K562 (cell line): ENCODE measurements at regions not wholly inside any gene's neighbourhood (a gene's known extent, or its start where the extent isn't known, plus 50 kb on each side); places are given as distances from the start of the nearest gene placed in this dataset.

ENCODE experiments used
- ATAC-seq: fragments of 200-7000 bp; cut with Tn5 transposase; 3 replicates; pipeline ENCODE4 v1.9.1; 2020; ENCODE audit warnings: moderate library complexity
- BruUV-seq: library from RNA; stranded (reverse); fragments of 400-500 nt; replicated peaks from 2 replicates; lab custom pipeline; 2021; lab: Mats Ljungman, UMichigan
- CTCF ChIA-PET: fragments of 300-600 bp; formaldehyde crosslinking; extraction: SDS; loops from one replicate; lab custom pipeline; 2021; ENCODE audit warnings: low intra/inter-chr PET ratio; lab: Yijun Ruan, JAX
- POLR2A ChIA-PET: fragments of 300-600, 350-650 bp; sonication (Branson Sonifier 250); formaldehyde crosslinking; extraction: SDS; loops from one replicate; lab custom pipeline; 2021; ENCODE audit warnings: antibody characterized with exemption, inconsistent platforms; lab: Yijun Ruan, JAX
- DNase-seq, 4 experiments: peaks; one replicate each; pipeline versions ENCODE4 v3.0.0 to v3.0.0-alpha.2; 2011 to 2018; ENCODE audit warnings: low spot score in 3 of 4, mixed read lengths in 3 of 4; ENCODE audit errors: extremely low read depth in 1 of 4
- FAIRE-seq: peaks from 2 replicates; lab custom pipeline; 2011; peaks lifted over from hg19 to GRCh38; lab: Jason Lieb, UNC
- H2AFZ ChIP-seq: 2 replicates; pipeline ENCODE4 v1.6.0; 2011; ENCODE audit warnings: low read depth, low read length, control low read depth, inconsistent platforms
- H3K27ac ChIP-seq: fragments of 200-600 bp; 3 replicates; pipeline ENCODE4 v1.8.0; 2011; ENCODE audit warnings: low read depth, mild to moderate bottlenecking, control low read depth, inconsistent platforms, low read length, moderate library complexity, mixed read lengths; ENCODE audit errors: extremely low read depth
- H3K27me3 ChIP-seq, 2 experiments: fragments of 300-600 bp in 1 of 2; 2 replicates in 1 of 2; 3 replicates in 1 of 2; pipeline versions ENCODE4 v1.6.0 to v1.8.0; 2011; ENCODE audit warnings: inconsistent platforms in 2 of 2, low read length in 2 of 2, mild to moderate bottlenecking in 1 of 2, mixed read lengths in 1 of 2, moderate library complexity in 1 of 2; ENCODE audit not compliant: control insufficient read depth in 2 of 2, insufficient read depth in 2 of 2
- H3K36me3 ChIP-seq: fragments of 300-600 bp; 3 replicates; pipeline ENCODE4 v1.8.0; 2011; ENCODE audit warnings: mild to moderate bottlenecking, low read length, inconsistent platforms; ENCODE audit not compliant: control insufficient read depth, insufficient read depth
- H3K4me1 ChIP-seq, 2 experiments: fragments of 200-600 bp in 1 of 2; replicated peaks in 1 of 2; 2 replicates in 1 of 2; 3 replicates in 1 of 2; pipeline versions ENCODE4 v1.5.1 to v1.8.0; 2011; ENCODE audit warnings: inconsistent platforms in 2 of 2, low read length in 2 of 2, mild to moderate bottlenecking in 1 of 2, mixed read lengths in 1 of 2, moderate library complexity in 1 of 2; ENCODE audit not compliant: control insufficient read depth in 2 of 2, insufficient read depth in 2 of 2
- H3K4me2 ChIP-seq: 2 replicates; pipeline ENCODE4 v1.6.1; 2011; ENCODE audit warnings: low read length, control low read depth, inconsistent platforms, mixed read lengths; ENCODE audit not compliant: insufficient read depth
- H3K4me3 ChIP-seq: fragments of 200-600 bp; sonication (generic), shearing (Covaris generic); 2 replicates; pipeline ENCODE4 v1.5.1; 2016; ENCODE audit warnings: control low read depth, inconsistent platforms
- H3K79me2 ChIP-seq: fragments of 200-600 bp; 3 replicates; pipeline ENCODE4 v1.8.0; 2011; ENCODE audit warnings: low read length, inconsistent platforms; ENCODE audit not compliant: control insufficient read depth, insufficient read depth
- H3K9ac ChIP-seq, 2 experiments: 2 replicates each; pipeline versions ENCODE4 v1.6.0 to v1.6.1; 2011; ENCODE audit warnings: low read depth in 2 of 2, low read length in 2 of 2, control low read depth in 1 of 2, inconsistent platforms in 1 of 2, mild to moderate bottlenecking in 1 of 2, mixed read lengths in 1 of 2; ENCODE audit not compliant: insufficient read depth in 1 of 2
- H3K9me1 ChIP-seq: one replicate; pipeline ENCODE4 v1.6.0; 2011; ENCODE audit warnings: inconsistent platforms, mild to moderate bottlenecking, low read length, moderate library complexity; ENCODE audit not compliant: control insufficient read depth, insufficient read depth
- H3K9me3 ChIP-seq: replicated peaks from 2 replicates; pipeline ENCODE4 v1.5.1; 2011; ENCODE audit warnings: low read depth, low read length, inconsistent platforms; ENCODE audit not compliant: control insufficient read depth, insufficient read depth
- H4K20me1 ChIP-seq: replicated peaks from 2 replicates; pipeline ENCODE4 v1.6.1; 2011; ENCODE audit warnings: low read length, inconsistent platforms, mixed read lengths; ENCODE audit not compliant: control insufficient read depth, insufficient read depth
- BRD9 ChIP-seq: fragments of 450-650 bp; IDR thresholded peaks from 2 replicates; pipeline ENCODE4 v1.6.1; 2018; ENCODE audit warnings: low read depth; ENCODE audit not compliant: partially characterized antibody
- CBX5 ChIP-seq: IDR thresholded peaks from 2 replicates; pipeline ENCODE4 v1.6.1; 2014; ENCODE audit warnings: low read depth, borderline replicate concordance
- ELK1 ChIP-seq: sonication (generic); formaldehyde crosslinking; IDR thresholded peaks from 2 replicates; pipeline ENCODE4 v1.8.1; 2022; ENCODE audit warnings: missing genetic modification reagents
- GTF2A2 ChIP-seq: IDR thresholded peaks from 2 replicates; pipeline ENCODE4 v1.6.1; 2016; ENCODE audit warnings: mild to moderate bottlenecking, missing genetic modification characterization, missing compliant biosample characterization
- HDAC2 ChIP-seq: fragments of 450-650 bp; IDR thresholded peaks from 2 replicates; pipeline ENCODE4 v1.6.1; 2016; ENCODE audit warnings: mild to moderate bottlenecking
- HMGXB4 ChIP-seq: sonication (generic); formaldehyde crosslinking; IDR thresholded peaks from 2 replicates; pipeline ENCODE4 v1.8.1; 2023; ENCODE audit warnings: mild to moderate bottlenecking, missing genetic modification reagents
- ZBED1 ChIP-seq: IDR thresholded peaks from 2 replicates; pipeline ENCODE4 v1.6.1; 2014
- ZBTB12 ChIP-seq: fragments of 250-450 bp; sonication (Bioruptor Pico); IDR thresholded peaks from 2 replicates; pipeline ENCODE4 v1.4.0; 2020
- ZNF592 ChIP-seq: fragments of 450-650 bp; IDR thresholded peaks from 2 replicates; pipeline ENCODE4 v1.6.1; 2017; ENCODE audit warnings: antibody characterized with exemption, mild to moderate bottlenecking
- ZNF609 ChIP-seq: sonication (generic); formaldehyde crosslinking; IDR thresholded peaks from 2 replicates; pipeline ENCODE4 v1.8.1; 2023; ENCODE audit warnings: missing genetic modification reagents, mild to moderate bottlenecking, borderline replicate concordance
- WGBS: fragments of 100-300 bp; shearing (Covaris generic); methylation state at CpG from one replicate; pipeline ENCODE4 v1.1.6; 2016; ENCODE audit warnings: low coverage, mixed read lengths; ENCODE audit not compliant: insufficient coverage; ENCODE audit errors: missing lambda C conversion rate; 5-methylcytosine and 5-hydroxymethylcytosine counted together
- in situ Hi-C: fragments of 300-500 bp; cut with MboI; formaldehyde crosslinking; loops from 4 replicates; pipeline ENCODE4 v1.15.0; 2018; ENCODE audit warnings: inconsistent platforms, mixed read lengths
- intact Hi-C: fragments of 100-400 bp; cut with micrococcal nuclease; formaldehyde crosslinking; loops from 2 replicates; pipeline ENCODE4 v1.14.2; 2022

- Histone ChIP-seq H4K20me1 (no peaks in the 10 kb centered on the region), H3K27ac (no peak overlapping the region), H3K9me1 (no peaks in the 10 kb centered on the region), H3K9ac (no peak overlapping the region), H3K4me3 (no peak overlapping the region), H3K4me2 (no peak overlapping the region), H2AFZ (no peak overlapping the region), H3K4me1 (no peaks in the 10 kb centered on the region), H3K36me3 (no peaks in the 10 kb centered on the region), H3K9me3 (no peaks in the 10 kb centered on the region; the same call in 1 of the 2 replicates), H3K79me2 (no peaks in the 10 kb centered on the region), H3K27me3 (no peaks in the 10 kb centered on the region)
- no TSS peak for BruUV-seq
- ATAC-seq (no peak), FAIRE-seq (no peak), DNase-seq (no peak)
- intact Hi-C loops (no loop called here), in situ Hi-C loops (no loop called here)
- WGBS = 0% methylated on average over 4 of the region's 7 CpGs
- CTCF ChIA-PET = no interaction called here
- POLR2A ChIA-PET = no interaction called here
- TF ChIP-seq ZBTB12 (no peak), HMGXB4 (no peak), GTF2A2 (tag) (no peak), ELK1 (CRISPR knock-in tag) (no peak), CBX5 (no peak), HDAC2 (no peak), ZNF609 (CRISPR knock-in tag) (no peak), BRD9 (no peak), ZBED1 (no peak), ZNF592 (no peak)
Measured at GRCh38 chr4:134634301-134634700, 432.7 kb upstream of the PABPC4L start.
